K562 (cell line): ENCODE measurements at regions not wholly inside any gene's neighbourhood (a gene's known extent, or its start where the extent isn't known, plus 50 kb on each side); places are given as distances from the start of the nearest gene placed in this dataset.
A peak's percentile ranks its signal among the peaks of the same experiment; 100 is the strongest.

Source experiments
- ATAC-seq: fragments of 200-7000 bp; cut with Tn5 transposase; 3 replicates; pipeline ENCODE4 v1.9.1; 2020; ENCODE audit warnings: moderate library complexity
- BruUV-seq: library from RNA; stranded (reverse); fragments of 400-500 nt; replicated peaks from 2 replicates; lab custom pipeline; 2021; lab: Mats Ljungman, UMichigan
- CTCF ChIA-PET: fragments of 300-600 bp; formaldehyde crosslinking; extraction: SDS; loops from one replicate; lab custom pipeline; 2021; ENCODE audit warnings: low intra/inter-chr PET ratio; lab: Yijun Ruan, JAX
- POLR2A ChIA-PET: fragments of 300-600, 350-650 bp; sonication (Branson Sonifier 250); formaldehyde crosslinking; extraction: SDS; loops from one replicate; lab custom pipeline; 2021; ENCODE audit warnings: antibody characterized with exemption, inconsistent platforms; lab: Yijun Ruan, JAX
- DNase-seq, 4 experiments: peaks; one replicate each; pipeline versions ENCODE4 v3.0.0 to v3.0.0-alpha.2; 2011 to 2018; ENCODE audit warnings: low spot score in 3 of 4, mixed read lengths in 3 of 4; ENCODE audit errors: extremely low read depth in 1 of 4
- FAIRE-seq: peaks from 2 replicates; lab custom pipeline; 2011; peaks lifted over from hg19 to GRCh38; lab: Jason Lieb, UNC
- H2AFZ ChIP-seq: 2 replicates; pipeline ENCODE4 v1.6.0; 2011; ENCODE audit warnings: low read depth, low read length, control low read depth, inconsistent platforms
- H3K27ac ChIP-seq: fragments of 200-600 bp; 3 replicates; pipeline ENCODE4 v1.8.0; 2011; ENCODE audit warnings: low read depth, mild to moderate bottlenecking, control low read depth, inconsistent platforms, low read length, moderate library complexity, mixed read lengths; ENCODE audit errors: extremely low read depth
- H3K27me3 ChIP-seq, 2 experiments: fragments of 300-600 bp in 1 of 2; 2 replicates in 1 of 2; 3 replicates in 1 of 2; pipeline versions ENCODE4 v1.6.0 to v1.8.0; 2011; ENCODE audit warnings: inconsistent platforms in 2 of 2, low read length in 2 of 2, mild to moderate bottlenecking in 1 of 2, mixed read lengths in 1 of 2, moderate library complexity in 1 of 2; ENCODE audit not compliant: control insufficient read depth in 2 of 2, insufficient read depth in 2 of 2
- H3K36me3 ChIP-seq: fragments of 300-600 bp; 3 replicates; pipeline ENCODE4 v1.8.0; 2011; ENCODE audit warnings: mild to moderate bottlenecking, low read length, inconsistent platforms; ENCODE audit not compliant: control insufficient read depth, insufficient read depth
- H3K4me1 ChIP-seq, 2 experiments: fragments of 200-600 bp in 1 of 2; replicated peaks in 1 of 2; 2 replicates in 1 of 2; 3 replicates in 1 of 2; pipeline versions ENCODE4 v1.5.1 to v1.8.0; 2011; ENCODE audit warnings: inconsistent platforms in 2 of 2, low read length in 2 of 2, mild to moderate bottlenecking in 1 of 2, mixed read lengths in 1 of 2, moderate library complexity in 1 of 2; ENCODE audit not compliant: control insufficient read depth in 2 of 2, insufficient read depth in 2 of 2
- H3K4me2 ChIP-seq: 2 replicates; pipeline ENCODE4 v1.6.1; 2011; ENCODE audit warnings: low read length, control low read depth, inconsistent platforms, mixed read lengths; ENCODE audit not compliant: insufficient read depth
- H3K4me3 ChIP-seq: fragments of 200-600 bp; sonication (generic), shearing (Covaris generic); 2 replicates; pipeline ENCODE4 v1.5.1; 2016; ENCODE audit warnings: control low read depth, inconsistent platforms
- H3K79me2 ChIP-seq: fragments of 200-600 bp; 3 replicates; pipeline ENCODE4 v1.8.0; 2011; ENCODE audit warnings: low read length, inconsistent platforms; ENCODE audit not compliant: control insufficient read depth, insufficient read depth
- H3K9ac ChIP-seq, 2 experiments: 2 replicates each; pipeline versions ENCODE4 v1.6.0 to v1.6.1; 2011; ENCODE audit warnings: low read depth in 2 of 2, low read length in 2 of 2, control low read depth in 1 of 2, inconsistent platforms in 1 of 2, mild to moderate bottlenecking in 1 of 2, mixed read lengths in 1 of 2; ENCODE audit not compliant: insufficient read depth in 1 of 2
- H3K9me1 ChIP-seq: one replicate; pipeline ENCODE4 v1.6.0; 2011; ENCODE audit warnings: inconsistent platforms, mild to moderate bottlenecking, low read length, moderate library complexity; ENCODE audit not compliant: control insufficient read depth, insufficient read depth
- H3K9me3 ChIP-seq: replicated peaks from 2 replicates; pipeline ENCODE4 v1.5.1; 2011; ENCODE audit warnings: low read depth, low read length, inconsistent platforms; ENCODE audit not compliant: control insufficient read depth, insufficient read depth
- H4K20me1 ChIP-seq: replicated peaks from 2 replicates; pipeline ENCODE4 v1.6.1; 2011; ENCODE audit warnings: low read length, inconsistent platforms, mixed read lengths; ENCODE audit not compliant: control insufficient read depth, insufficient read depth
- ADNP ChIP-seq: fragments of 200-800 bp; sonication (Bioruptor generic); IDR thresholded peaks from 2 replicates; pipeline ENCODE4 v1.6.1; 2016; ENCODE audit warnings: missing genetic modification characterization, missing compliant biosample characterization
- ESRRA ChIP-seq: fragments of 450-650 bp; IDR thresholded peaks from 2 replicates; pipeline ENCODE4 v1.6.1; 2014; ENCODE audit warnings: low read depth, mild to moderate bottlenecking, moderate library complexity, borderline replicate concordance
- GTF2E2 ChIP-seq: fragments of 200-800 bp; sonication (Bioruptor generic); IDR thresholded peaks from 2 replicates; pipeline ENCODE4 v1.6.1; 2016; ENCODE audit warnings: missing genetic modification characterization, missing compliant biosample characterization
- LCOR ChIP-seq: sonication (generic); formaldehyde crosslinking; IDR thresholded peaks from 2 replicates; pipeline ENCODE4 v1.8.0; 2022; ENCODE audit warnings: mild to moderate bottlenecking, missing genetic modification reagents
- PHF8 ChIP-seq: fragments of 200-600 bp; sonication (generic); IDR thresholded peaks from 2 replicates; pipeline ENCODE4 v1.6.1; 2012; ENCODE audit warnings: mixed run types, mild to moderate bottlenecking, inconsistent platforms, low read length, moderate library complexity, borderline replicate concordance
- RBM17 ChIP-seq: fragments of 200-400 bp; formaldehyde crosslinking; IDR thresholded peaks from 2 replicates; pipeline ENCODE4 v1.6.1; 2017; ENCODE audit warnings: low read depth, mild to moderate bottlenecking, low read length, borderline replicate concordance
- RFX7 ChIP-seq: fragments of 250-450 bp; sonication (Bioruptor Pico); IDR thresholded peaks from 2 replicates; pipeline ENCODE4 v1.5.1; 2021; ENCODE audit warnings: mild to moderate bottlenecking
- TFAM ChIP-seq: fragments of 250-450 bp; sonication (Bioruptor Pico); conservative IDR thresholded peaks from 2 replicates; pipeline ENCODE4 v1.5.0; 2021; ENCODE audit warnings: mild to moderate bottlenecking, moderate library complexity
- THRAP3 ChIP-seq: fragments of 450-650 bp; IDR thresholded peaks from 2 replicates; pipeline ENCODE4 v1.6.1; 2016; ENCODE audit warnings: mild to moderate bottlenecking, inconsistent platforms, borderline replicate concordance
- ZBED1 ChIP-seq: IDR thresholded peaks from 2 replicates; pipeline ENCODE4 v1.6.1; 2014
- ZBTB17 ChIP-seq: fragments of 450-650 bp; formaldehyde crosslinking; IDR thresholded peaks from 2 replicates; pipeline ENCODE4 v1.4.0; 2020; ENCODE audit warnings: mild to moderate bottlenecking
- ZNF134 ChIP-seq: fragments of 250-450 bp; sonication (Bioruptor Pico); conservative IDR thresholded peaks from 2 replicates; pipeline ENCODE4 v1.4.0; 2020
- ZSCAN29 ChIP-seq: fragments of 450-650 bp; IDR thresholded peaks from 2 replicates; pipeline ENCODE4 v1.6.1; 2017
- WGBS: fragments of 100-300 bp; shearing (Covaris generic); methylation state at CpG from one replicate; pipeline ENCODE4 v1.1.6; 2016; ENCODE audit warnings: low coverage, mixed read lengths; ENCODE audit not compliant: insufficient coverage; ENCODE audit errors: missing lambda C conversion rate; 5-methylcytosine and 5-hydroxymethylcytosine counted together
- in situ Hi-C: fragments of 300-500 bp; cut with MboI; formaldehyde crosslinking; loops from 4 replicates; pipeline ENCODE4 v1.15.0; 2018; ENCODE audit warnings: inconsistent platforms, mixed read lengths
- intact Hi-C: fragments of 100-400 bp; cut with micrococcal nuclease; formaldehyde crosslinking; loops from 2 replicates; pipeline ENCODE4 v1.14.2; 2022
- TF ChIP-seq, protein P1 (sequence below): fragments of 250-450 bp; sonication (Bioruptor Pico); IDR thresholded peaks from 2 replicates; pipeline ENCODE4 v1.4.0; 2020; ENCODE audit warnings: borderline replicate concordance
- TF ChIP-seq, protein P2 (sequence below): fragments of 250-450 bp; sonication (Bioruptor Pico); IDR thresholded peaks from 2 replicates; pipeline ENCODE4 v1.5.0; 2020; ENCODE audit warnings: mild to moderate bottlenecking, borderline replicate concordance
- TF ChIP-seq, protein P3 (sequence below): fragments of 250-450 bp; sonication (Bioruptor Pico); IDR thresholded peaks from 2 replicates; pipeline ENCODE4 v1.5.0; 2021; ENCODE audit warnings: mild to moderate bottlenecking, moderate library complexity

DNA sequence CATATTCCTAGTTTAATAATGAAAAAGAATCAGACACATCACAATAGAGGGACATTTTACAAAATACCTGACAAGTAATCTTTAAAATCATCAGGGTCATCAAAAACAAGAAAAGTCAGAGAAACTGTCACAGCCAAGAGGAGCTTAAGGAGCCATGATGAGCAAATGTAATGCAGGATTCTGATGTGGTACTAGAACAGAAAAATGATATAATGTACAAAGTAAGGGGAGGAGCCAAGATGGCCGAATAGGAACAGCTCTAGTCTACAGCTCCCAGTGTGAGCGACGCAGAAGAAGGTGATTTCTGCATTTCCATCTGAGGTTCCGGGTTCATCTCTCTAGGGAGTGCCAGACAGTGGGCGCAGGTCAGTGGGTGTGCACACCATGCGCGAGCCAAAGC is 198.0 kb upstream of the FAT3 start:
- H3K9me1 ChIP-seq, result no peaks in the 10 kb centered on the region
- BruUV-seq, result no TSS peak
- no peaks in the 10 kb centered on the region for H3K79me2 ChIP-seq
- ATAC-seq, result no peak
- peak overlapping the region; percentile 55 for H2AFZ ChIP-seq
- intact Hi-C loops, result no loop called here
- no peak overlapping the region for H3K27ac ChIP-seq
- no peaks in the 10 kb centered on the region for H3K4me1 ChIP-seq
- no peaks in the 10 kb centered on the region for H3K36me3 ChIP-seq
- WGBS, result 25% methylated on average over 1 of the region's 7 CpGs
- no peak for DNase-seq
- H3K9ac ChIP-seq, result no peak overlapping the region
- FAIRE-seq, result no peak
- TF ChIP-seq PHF8 (no peak), LCOR (no peak), ESRRA (no peak), RBM17 (no peak), GTF2E2 (no peak), ZBTB17 (CRISPR knock-in tag) (no peak), ZBED1 (no peak), ZNF134 (CRISPR knock-in tag) (no peak), THRAP3 (no peak), RFX7 (CRISPR knock-in tag) (no peak), ZSCAN29 (no peak), TFAM (no peak), ADNP (tag) (no peak)
- TF ChIP-seq, protein P1, sequence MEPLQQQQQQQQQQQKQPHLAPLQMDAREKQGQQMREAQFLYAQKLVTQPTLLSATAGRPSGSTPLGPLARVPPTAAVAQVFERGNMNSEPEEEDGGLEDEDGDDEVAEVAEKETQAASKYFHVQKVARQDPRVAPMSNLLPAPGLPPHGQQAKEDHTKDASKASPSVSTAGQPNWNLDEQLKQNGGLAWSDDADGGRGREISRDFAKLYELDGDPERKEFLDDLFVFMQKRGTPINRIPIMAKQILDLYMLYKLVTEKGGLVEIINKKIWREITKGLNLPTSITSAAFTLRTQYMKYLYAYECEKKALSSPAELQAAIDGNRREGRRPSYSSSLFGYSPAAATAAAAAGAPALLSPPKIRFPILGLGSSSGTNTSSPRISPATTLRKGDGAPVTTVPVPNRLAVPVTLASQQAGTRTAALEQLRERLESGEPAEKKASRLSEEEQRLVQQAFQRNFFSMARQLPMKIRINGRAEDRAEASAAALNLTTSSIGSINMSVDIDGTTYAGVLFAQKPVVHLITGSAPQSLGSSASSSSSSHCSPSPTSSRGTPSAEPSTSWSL, result no peak
- TF ChIP-seq, protein P2, sequence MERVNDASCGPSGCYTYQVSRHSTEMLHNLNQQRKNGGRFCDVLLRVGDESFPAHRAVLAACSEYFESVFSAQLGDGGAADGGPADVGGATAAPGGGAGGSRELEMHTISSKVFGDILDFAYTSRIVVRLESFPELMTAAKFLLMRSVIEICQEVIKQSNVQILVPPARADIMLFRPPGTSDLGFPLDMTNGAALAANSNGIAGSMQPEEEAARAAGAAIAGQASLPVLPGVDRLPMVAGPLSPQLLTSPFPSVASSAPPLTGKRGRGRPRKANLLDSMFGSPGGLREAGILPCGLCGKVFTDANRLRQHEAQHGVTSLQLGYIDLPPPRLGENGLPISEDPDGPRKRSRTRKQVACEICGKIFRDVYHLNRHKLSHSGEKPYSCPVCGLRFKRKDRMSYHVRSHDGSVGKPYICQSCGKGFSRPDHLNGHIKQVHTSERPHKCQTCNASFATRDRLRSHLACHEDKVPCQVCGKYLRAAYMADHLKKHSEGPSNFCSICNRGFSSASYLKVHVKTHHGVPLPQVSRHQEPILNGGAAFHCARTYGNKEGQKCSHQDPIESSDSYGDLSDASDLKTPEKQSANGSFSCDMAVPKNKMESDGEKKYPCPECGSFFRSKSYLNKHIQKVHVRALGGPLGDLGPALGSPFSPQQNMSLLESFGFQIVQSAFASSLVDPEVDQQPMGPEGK (CRISPR knock-in tag), result no peak
- TF ChIP-seq, protein P3, sequence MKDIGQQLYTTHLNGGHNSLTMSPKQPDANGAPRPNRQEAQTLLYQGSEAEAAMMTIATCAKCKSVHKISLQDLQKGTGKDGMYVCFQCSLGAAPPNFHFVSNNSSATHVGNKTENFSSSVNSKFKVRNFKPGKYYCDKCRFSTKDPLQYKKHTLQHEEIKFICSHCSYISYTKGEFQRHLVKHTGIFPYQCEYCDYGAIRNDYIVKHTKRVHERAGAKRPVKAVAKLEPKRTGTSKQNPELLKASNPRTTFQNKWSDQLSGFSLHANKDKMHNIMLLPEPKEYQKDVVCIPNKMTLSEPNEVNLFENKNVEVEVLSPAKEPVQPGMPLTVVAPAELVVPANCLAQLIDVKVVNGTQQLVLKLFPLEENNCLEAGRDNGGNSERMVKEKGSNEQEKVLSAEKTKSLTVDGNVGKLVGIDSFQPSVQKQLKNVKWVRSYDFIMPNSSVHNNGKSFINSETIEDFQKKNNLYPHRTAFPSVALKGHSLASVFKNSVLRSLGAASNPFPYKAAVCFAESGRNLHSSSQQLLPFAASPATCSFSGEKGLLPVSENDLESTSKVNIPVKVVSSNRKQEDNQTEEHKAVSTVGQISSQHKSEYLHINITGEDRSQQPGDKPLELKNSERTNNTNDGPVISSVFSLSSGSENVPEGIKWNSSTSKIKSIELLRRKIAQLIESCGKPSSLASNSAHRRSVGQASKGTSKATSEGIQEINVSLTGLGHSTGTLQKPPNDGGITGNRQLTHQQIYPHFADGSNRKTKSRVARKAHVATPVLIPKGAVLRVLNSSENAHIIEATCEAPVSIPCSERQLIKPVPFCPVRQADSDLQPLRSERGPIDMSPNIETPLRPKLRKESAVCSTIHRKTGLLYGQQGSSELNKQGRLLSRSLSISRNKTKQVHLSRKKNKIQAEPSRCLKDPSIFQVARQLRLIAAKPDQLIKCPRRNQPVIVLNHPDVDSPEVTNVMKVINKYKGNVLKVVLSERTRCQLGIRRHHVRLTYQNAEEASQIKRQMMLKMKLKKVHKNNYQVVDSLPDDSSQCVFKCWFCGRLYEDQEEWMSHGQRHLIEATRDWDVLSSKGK (CRISPR knock-in tag), result no peak
- TF ChIP-seq, all 486 proteins: peak for 0
- H3K4me3 ChIP-seq, result no peak overlapping the region
- no peaks in the 10 kb centered on the region for H4K20me1 ChIP-seq
- ChIA-PET POLR2A (no interaction called here), CTCF (no interaction called here)
- H3K4me2 ChIP-seq, result no peak overlapping the region
- H3K27me3 ChIP-seq, result no peaks in the 10 kb centered on the region
- no peaks in the 10 kb centered on the region for H3K9me3 ChIP-seq
- in situ Hi-C loops, result no loop called here
